CD1c-positive myeloid dendritic cell (primary cell): ENCODE measurements at regions not wholly inside any gene's neighbourhood (a gene's known extent, or its start where the extent isn't known, plus 50 kb on each side); places are given as distances from the start of the nearest gene placed in this dataset.

Experiments
- DNase-seq: peaks from one replicate; pipeline ENCODE4 v3.0.0-alpha.2; 2016; ENCODE audit errors: extremely low spot score

GRCh38 chr2:65842104-65842503 lies 409.7 kb upstream of the SPRED2 start:
- no peak for DNase-seq

- no peak for DNase-seq
Measured at GRCh38 chr2:65835975-65836549, 403.7 kb upstream of the SPRED2 start.

GRCh38 chr2:65834771-65835475 lies 402.5 kb upstream of the SPRED2 start:
- no peak for DNase-seq

- DNase-seq, result no peak
Measured at GRCh38 chr2:65834062-65834461, 401.7 kb upstream of the SPRED2 start.

GRCh38 chr2:65831509-65831908 lies 399.1 kb upstream of the SPRED2 start:
- DNase-seq, result no peak

- no peak for DNase-seq
Measured at GRCh38 chr2:65826567-65826966, 394.2 kb upstream of the SPRED2 start.

GRCh38 chr2:65823511-65823910 lies 391.1 kb upstream of the SPRED2 start:
- DNase-seq, result no peak

- no peak for DNase-seq
Measured at GRCh38 chr2:65820454-65820853, 388.1 kb upstream of the SPRED2 start.

GRCh38 chr2:65819963-65820362 lies 387.6 kb upstream of the SPRED2 start:
- no peak for DNase-seq

- DNase-seq, result no peak
Measured at GRCh38 chr2:65818873-65819451, 386.6 kb upstream of the SPRED2 start.

- no peak for DNase-seq
Measured at GRCh38 chr2:65813631-65814173, 381.3 kb upstream of the SPRED2 start.

GRCh38 chr2:65812887-65813286 lies 380.5 kb upstream of the SPRED2 start:
- no peak for DNase-seq

- DNase-seq, result no peak
Measured at GRCh38 chr2:65807942-65808341, 375.5 kb upstream of the SPRED2 start.

GRCh38 chr2:65804777-65805176 lies 372.4 kb upstream of the SPRED2 start:
- DNase-seq, result no peak

- no peak for DNase-seq
Measured at GRCh38 chr2:65802298-65802942, 370.0 kb upstream of the SPRED2 start.

- no peak for DNase-seq
Measured at GRCh38 chr2:65800998-65801397, 368.6 kb upstream of the SPRED2 start.

- no peak for DNase-seq
Measured at GRCh38 chr2:65799141-65799854, 366.9 kb upstream of the SPRED2 start.

GRCh38 chr2:65798641-65799040 lies 366.2 kb upstream of the SPRED2 start:
- DNase-seq, result no peak

GRCh38 chr2:65794994-65795393 lies 362.6 kb upstream of the SPRED2 start:
- DNase-seq, result no peak

GRCh38 chr2:65791404-65791975 lies 359.1 kb upstream of the SPRED2 start:
- no peak for DNase-seq

- DNase-seq, result no peak
Measured at GRCh38 chr2:65790676-65790935, 358.2 kb upstream of the SPRED2 start.
